Adrenal gland (tissue), 9 donors: ENCODE measurements at regions not wholly inside any gene's neighbourhood (a gene's known extent, or its start where the extent isn't known, plus 50 kb on each side); places are given as distances from the start of the nearest gene placed in this dataset.
A peak's percentile ranks its signal among the peaks of the same experiment; 100 is the strongest.

ENCODE experiments used
- DNase-seq, 7 donors: peaks; one replicate each; pipeline ENCODE4 v3.0.0-alpha.2; 2019 to 2020
- H3K27ac ChIP-seq, 5 donors: fragments of 200-600 bp; sonication (generic) in 4 of 5; 1 replicate in 3 of 5; 2 replicates in 2 of 5; pipeline versions ENCODE4 v1.5.1 to v1.8.0; 2016 to 2020; ENCODE audit warnings: mild to moderate bottlenecking in 1 of 5
- H3K27me3 ChIP-seq: fragments of 200-600 bp; 2 replicates; pipeline ENCODE4 v1.8.0; 2021
- H3K36me3 ChIP-seq, 2 donors: fragments of 200-600 bp; replicated peaks in 1 of 2; 1 replicate in 1 of 2; 2 replicates in 1 of 2; pipeline versions ENCODE4 v1.5.1 to v1.8.0; 2018 to 2022
- H3K4me1 ChIP-seq, 2 donors: fragments of 200-600 bp; replicated peaks in 1 of 2; 1 replicate in 1 of 2; 2 replicates in 1 of 2; pipeline versions ENCODE4 v1.5.1 to v1.8.0; 2018 to 2021
- H3K4me3 ChIP-seq, 4 donors: fragments of 200-600 bp; sonication (generic) in 3 of 4; one replicate each; pipeline ENCODE4 v1.5.1; 2016 to 2018
- H3K9me3 ChIP-seq, 3 donors: fragments of 200-600 bp; sonication (generic) in 1 of 3; replicated peaks in 1 of 3; 1 replicate in 2 of 3; 2 replicates in 1 of 3; pipeline versions ENCODE4 v1.5.1 to v1.8.0; 2016 to 2021
- POLR2A ChIP-seq, 2 donors: fragments of 450-650 bp; IDR thresholded peaks; one replicate each; pipeline ENCODE4 v1.6.1; 2017; ENCODE audit warnings: antibody characterized with exemption in 2 of 2, mild to moderate bottlenecking in 2 of 2, moderate library complexity in 1 of 2
- WGBS, 4 donors: extraction: QIAGEN DNeasy Blood & Tissue Kit in 2 of 4; methylation state at CpG; one replicate each; pipeline versions ENCODE4 v1.1.5 to v1.1.7; 2013 to 2017; 5-methylcytosine and 5-hydroxymethylcytosine counted together
- intact Hi-C, 2 donors: fragments of 100-400 bp; cut with DNase I; formaldehyde crosslinking; loops; one replicate each; pipeline versions ENCODE4 v1.14.1 to v1.15.0; 2022 to 2023
- TF ChIP-seq, protein P1 (sequence below), 6 experiments: fragments of 450-650 bp in 4 of 6; fragments of 200-600 bp in 2 of 6; sonication (generic) in 1 of 6; IDR thresholded peaks; 1 replicate in 5 of 6; 2 replicates in 1 of 6; pipeline versions ENCODE4 v1.5.1 to v1.8.0; 2016 to 2021; ENCODE audit warnings: antibody characterized with exemption in 6 of 6, mild to moderate bottlenecking in 2 of 6, moderate library complexity in 1 of 6
- donor health status: healthy with polysubstance abuse.
- donor health status: Bipolar disorder and iron deficiency.
- donor health status: DM: yes; HTN: yes; CAD: no.
- donor health status: DM: no; HTN: no; CAD: no.
- donor health status: DM: no; HTN: no; CAD: no.

DNA sequence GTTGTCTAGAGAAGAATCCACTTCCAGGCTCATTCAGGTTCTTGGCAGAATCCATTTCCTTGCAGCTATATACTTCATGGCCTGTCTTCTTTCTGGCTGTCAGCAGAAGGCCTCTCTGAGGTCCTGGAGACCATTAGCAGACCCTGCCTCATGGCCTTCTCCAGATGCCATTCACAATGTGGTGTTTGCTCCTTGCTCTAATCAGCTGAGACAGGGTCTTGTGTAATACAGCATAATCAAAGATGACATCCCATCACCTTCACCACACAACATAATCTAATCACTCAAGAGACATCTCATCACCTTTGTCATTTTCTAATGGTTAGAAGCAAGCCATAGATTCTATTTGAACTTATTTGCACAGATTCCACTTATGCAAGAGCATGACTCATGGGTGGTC lies 403.9 kb upstream of the LRRC7 start:
- H3K27ac ChIP-seq: no peak overlapping the region
- intact Hi-C loops: no loop called here
- H3K27me3 ChIP-seq: no peaks in the 10 kb centered on the region
- no peaks in the 10 kb centered on the region for H3K9me3 ChIP-seq
- no peaks in the 10 kb centered on the region for H3K36me3 ChIP-seq
- DNase-seq: no peak
- TF ChIP-seq, protein P1, sequence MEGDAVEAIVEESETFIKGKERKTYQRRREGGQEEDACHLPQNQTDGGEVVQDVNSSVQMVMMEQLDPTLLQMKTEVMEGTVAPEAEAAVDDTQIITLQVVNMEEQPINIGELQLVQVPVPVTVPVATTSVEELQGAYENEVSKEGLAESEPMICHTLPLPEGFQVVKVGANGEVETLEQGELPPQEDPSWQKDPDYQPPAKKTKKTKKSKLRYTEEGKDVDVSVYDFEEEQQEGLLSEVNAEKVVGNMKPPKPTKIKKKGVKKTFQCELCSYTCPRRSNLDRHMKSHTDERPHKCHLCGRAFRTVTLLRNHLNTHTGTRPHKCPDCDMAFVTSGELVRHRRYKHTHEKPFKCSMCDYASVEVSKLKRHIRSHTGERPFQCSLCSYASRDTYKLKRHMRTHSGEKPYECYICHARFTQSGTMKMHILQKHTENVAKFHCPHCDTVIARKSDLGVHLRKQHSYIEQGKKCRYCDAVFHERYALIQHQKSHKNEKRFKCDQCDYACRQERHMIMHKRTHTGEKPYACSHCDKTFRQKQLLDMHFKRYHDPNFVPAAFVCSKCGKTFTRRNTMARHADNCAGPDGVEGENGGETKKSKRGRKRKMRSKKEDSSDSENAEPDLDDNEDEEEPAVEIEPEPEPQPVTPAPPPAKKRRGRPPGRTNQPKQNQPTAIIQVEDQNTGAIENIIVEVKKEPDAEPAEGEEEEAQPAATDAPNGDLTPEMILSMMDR (IDR thresholded peaks at IDR 0.05): no peak
- TF ChIP-seq POLR2A (IDR thresholded peaks at IDR 0.05): no peak
- H3K4me3 ChIP-seq: no peak overlapping the region
- H3K4me1 ChIP-seq: no peaks in the 10 kb centered on the region

GRCh38 chr1:69167876-69168275 lies 399.8 kb upstream of the LRRC7 start:
- Histone ChIP-seq H3K27ac (no peak overlapping the region), H3K36me3 (no peaks in the 10 kb centered on the region), H3K9me3 (no peaks in the 10 kb centered on the region), H3K4me3 (no peak overlapping the region), H3K4me1 (no peaks in the 10 kb centered on the region), H3K27me3 (no peaks in the 10 kb centered on the region)
- intact Hi-C loops: no loop called here
- no peak for DNase-seq
- WGBS, 4 donors: 63 to 73% (median 65%) methylated on average over 3 of the region's 3 CpGs
- no peak for TF ChIP-seq POLR2A (IDR thresholded peaks at IDR 0.05)
- TF ChIP-seq, protein P1 (IDR thresholded peaks at IDR 0.05): no peak

- intact Hi-C loops: no loop called here
- H3K4me3 ChIP-seq: no peak overlapping the region
- no peaks in the 10 kb centered on the region for H3K4me1 ChIP-seq
- DNase-seq: no peak
- no peaks in the 10 kb centered on the region for H3K9me3 ChIP-seq
- no peaks in the 10 kb centered on the region for H3K36me3 ChIP-seq
- no peak for TF ChIP-seq POLR2A (IDR thresholded peaks at IDR 0.05)
- TF ChIP-seq, protein P1 (IDR thresholded peaks at IDR 0.05): no peak
- no peak overlapping the region for H3K27ac ChIP-seq
- H3K27me3 ChIP-seq: no peaks in the 10 kb centered on the region
Observed at GRCh38 chr1:69171248-69171647, 396.5 kb upstream of the LRRC7 start.

DNA sequence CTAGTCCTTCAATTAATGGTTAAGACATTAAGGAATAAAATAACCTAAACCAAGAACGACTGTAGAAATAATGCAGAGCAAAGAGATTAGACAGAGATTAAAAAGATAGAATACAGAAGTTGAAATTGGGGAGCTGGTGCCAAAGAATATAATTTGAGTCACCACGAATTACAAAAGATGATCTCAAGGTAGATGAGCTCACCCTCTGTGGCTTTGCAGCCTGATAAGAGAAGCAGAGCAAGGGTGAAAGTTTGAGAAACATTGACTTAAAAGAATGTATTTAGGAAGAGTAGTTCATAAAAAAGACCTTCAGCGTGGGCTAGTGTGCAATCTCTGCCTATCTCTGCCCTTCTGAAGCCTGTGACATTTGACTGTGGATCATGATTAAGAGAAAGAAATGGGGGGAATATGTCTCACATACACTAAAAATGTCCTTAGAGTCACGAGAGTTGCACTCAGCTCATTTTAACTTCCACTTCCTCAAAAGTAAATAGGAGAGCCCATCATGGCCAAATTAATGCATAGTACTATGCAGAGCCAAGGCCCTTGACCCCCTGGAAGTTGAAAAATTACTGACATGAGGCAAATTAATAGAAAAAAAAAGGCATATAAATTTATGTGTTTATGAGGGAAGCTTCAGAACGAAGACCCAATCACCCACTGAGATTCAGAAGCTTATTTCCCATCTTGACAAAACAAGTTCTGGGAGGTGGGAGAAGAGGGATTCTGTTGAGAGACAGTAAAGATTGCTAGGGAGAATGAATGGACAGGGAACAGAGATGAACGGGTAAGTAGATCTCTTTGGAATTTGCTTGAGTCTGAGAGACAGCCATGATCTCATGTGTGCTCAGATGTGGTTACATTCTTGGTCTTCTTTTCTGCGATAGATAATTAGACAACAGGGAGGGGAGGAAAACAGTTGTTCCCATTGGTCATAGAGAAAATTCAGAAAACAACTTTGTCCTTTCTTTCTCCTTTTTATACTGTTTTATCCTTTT lies 395.4 kb upstream of the LRRC7 start:
- Histone ChIP-seq H3K4me3 (no peak overlapping the region), H3K36me3 (no peaks in the 10 kb centered on the region), H3K27me3 (no peaks in the 10 kb centered on the region), H3K9me3 (no peaks in the 10 kb centered on the region), H3K4me1 (no peaks in the 10 kb centered on the region), H3K27ac (no peak overlapping the region)
- DNase-seq: peak in 2 of 7 donors; percentile 1 to 14
- TF ChIP-seq, protein P1 (IDR thresholded peaks at IDR 0.05): no peak
- TF ChIP-seq POLR2A (IDR thresholded peaks at IDR 0.05): no peak
- 49 to 56% (median 52%) methylated on average over 7 of the region's 7 CpGs for WGBS, 4 donors
- intact Hi-C loops: no loop called here
